MM.1S (cell line): ENCODE measurements at regions not wholly inside any gene's neighbourhood (a gene's known extent, or its start where the extent isn't known, plus 50 kb on each side); places are given as distances from the start of the nearest gene placed in this dataset.
"Not testable (repeated sequence)": the region's sequence is repeated elsewhere in the genome, so short reads cannot be mapped to it uniquely, and the experiment has no call there.

Experiments used
- DNase-seq: peaks from one replicate; pipeline ENCODE4 v3.0.0-alpha.2; 2015
- H2AFZ ChIP-seq: fragments of 300-600 bp; sonication (generic); 2 replicates; pipeline ENCODE4 v1.6.0; 2016; ENCODE audit warnings: antibody characterized with exemption, low read length
- H3F3A ChIP-seq: fragments of 300-600 bp; sonication (generic); 2 replicates; pipeline ENCODE4 v1.6.1; 2016; ENCODE audit warnings: mild to moderate bottlenecking, antibody characterized with exemption, low read length, moderate library complexity, mixed read lengths; ENCODE audit not compliant: insufficient read depth
- H3K27ac ChIP-seq: fragments of 300-600 bp; sonication (generic); 2 replicates; pipeline ENCODE4 v1.5.1; 2016; ENCODE audit warnings: mild to moderate bottlenecking, low read length
- H3K27me3 ChIP-seq: fragments of 300-600 bp; sonication (generic); replicated peaks from 2 replicates; pipeline ENCODE4 v1.6.0; 2016; ENCODE audit warnings: low read length; ENCODE audit not compliant: insufficient read depth
- H3K36me3 ChIP-seq: fragments of 300-600 bp; sonication (generic); replicated peaks from 2 replicates; pipeline ENCODE4 v1.6.1; 2016; ENCODE audit warnings: mild to moderate bottlenecking, low read length, mixed read lengths; ENCODE audit not compliant: insufficient read depth
- H3K4me1 ChIP-seq: fragments of 300-600 bp; sonication (generic); 2 replicates; pipeline ENCODE4 v1.6.1; 2016; ENCODE audit warnings: low read length, mixed read lengths
- H3K4me2 ChIP-seq: fragments of 300-600 bp; sonication (generic); 2 replicates; pipeline ENCODE4 v1.6.0; 2016; ENCODE audit warnings: low read depth, low read length
- H3K4me3 ChIP-seq: fragments of 300-600 bp; sonication (generic); 2 replicates; pipeline ENCODE4 v1.5.1; 2016; ENCODE audit warnings: low read length, mixed read lengths
- H3K79me2 ChIP-seq: fragments of 300-600 bp; sonication (generic); 2 replicates; pipeline ENCODE4 v1.6.1; 2016; ENCODE audit warnings: mixed run types, low read length, mixed read lengths
- H3K9ac ChIP-seq: fragments of 300-600 bp; sonication (generic); 2 replicates; pipeline ENCODE4 v1.6.1; 2016; ENCODE audit warnings: low read length, mixed read lengths
- H3K9me2 ChIP-seq: fragments of 300-600 bp; sonication (generic); replicated peaks from 2 replicates; pipeline ENCODE4 v1.6.1; 2016; ENCODE audit warnings: mild to moderate bottlenecking, low read length, mixed read lengths; ENCODE audit not compliant: insufficient read depth
- H3K9me3 ChIP-seq: fragments of 300-600 bp; sonication (generic); replicated peaks from 2 replicates; pipeline ENCODE4 v1.6.1; 2016; ENCODE audit warnings: mild to moderate bottlenecking, low read length, mixed read lengths; ENCODE audit not compliant: insufficient read depth
- H4K20me1 ChIP-seq: fragments of 300-600 bp; sonication (generic); 2 replicates; pipeline ENCODE4 v1.6.1; 2016; ENCODE audit warnings: mild to moderate bottlenecking, low read length, moderate library complexity, mixed read lengths; ENCODE audit not compliant: insufficient read depth

DNA sequence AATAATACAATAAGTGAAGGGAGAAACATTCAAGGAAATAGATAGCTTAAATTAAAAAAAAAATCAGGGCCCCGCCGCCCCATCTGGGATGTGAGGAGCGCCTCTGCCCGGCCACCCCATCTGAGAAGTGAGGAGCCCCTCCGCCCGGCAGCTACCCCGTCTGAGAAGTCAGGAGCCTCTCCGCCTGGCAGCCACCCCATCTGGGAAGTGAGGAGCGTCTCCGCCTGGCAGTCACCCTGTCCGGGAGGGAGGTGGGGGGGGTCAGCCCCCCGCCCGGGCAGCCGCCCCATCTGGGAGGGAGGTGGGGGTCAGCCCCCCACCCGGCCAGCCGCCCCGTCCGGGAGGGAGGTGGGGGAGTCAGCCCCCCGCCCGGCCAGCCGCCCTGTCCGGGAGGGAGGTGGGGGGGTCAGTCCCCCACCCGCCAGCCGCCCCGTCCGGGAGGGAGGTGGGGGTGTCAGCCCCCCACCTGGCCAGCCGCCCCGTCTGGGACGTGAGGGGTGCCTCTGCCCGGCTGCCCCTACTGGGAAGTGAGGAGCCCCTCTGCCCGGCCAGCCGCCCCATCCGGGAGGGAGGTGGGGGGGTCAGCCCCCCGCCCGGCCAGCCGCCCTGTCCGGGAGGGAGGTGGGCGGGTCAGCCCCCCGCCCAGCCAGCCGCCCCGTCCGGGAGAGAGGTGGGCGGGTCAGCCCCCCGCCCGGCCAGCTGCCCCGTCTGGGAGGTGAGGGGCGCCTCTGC is 3019.4 kb upstream of the TEKT4 start:
- not testable (repeated sequence) for H2AFZ ChIP-seq, H4K20me1 ChIP-seq, H3K9ac ChIP-seq, H3K79me2 ChIP-seq, H3K4me1 ChIP-seq, H3K4me3 ChIP-seq, H3K9me2 ChIP-seq, H3K27ac ChIP-seq, H3K4me2 ChIP-seq, H3K9me3 ChIP-seq, H3K36me3 ChIP-seq, H3K27me3 ChIP-seq, H3F3A ChIP-seq, DNase-seq

DNA sequence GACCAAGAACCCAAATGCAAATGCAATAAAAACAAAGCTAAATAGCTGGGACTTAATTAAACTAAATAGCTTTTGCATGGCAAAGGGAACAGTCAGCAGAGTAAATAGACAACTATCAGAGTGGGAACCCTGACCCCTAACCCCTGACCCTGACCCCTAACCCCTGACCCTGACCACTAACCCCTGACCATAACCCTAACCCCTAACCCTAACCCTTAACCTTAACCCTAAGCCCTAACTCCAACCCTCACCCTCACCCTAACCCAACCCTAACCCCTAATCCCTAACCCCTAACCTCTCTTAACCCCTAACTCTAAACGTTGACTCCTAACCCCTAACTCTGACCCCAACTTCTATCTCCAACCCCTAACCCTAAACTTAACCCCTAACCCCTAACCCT is 3014.3 kb upstream of the TEKT4 start:
- H2AFZ ChIP-seq, H3K4me3 ChIP-seq, H3K9me2 ChIP-seq, DNase-seq, H3K79me2 ChIP-seq, H3K27me3 ChIP-seq, H3K9me3 ChIP-seq, H3K36me3 ChIP-seq, H3K4me2 ChIP-seq, H4K20me1 ChIP-seq, H3F3A ChIP-seq, H3K4me1 ChIP-seq, H3K27ac ChIP-seq, H3K9ac ChIP-seq: not testable (repeated sequence)

DNA sequence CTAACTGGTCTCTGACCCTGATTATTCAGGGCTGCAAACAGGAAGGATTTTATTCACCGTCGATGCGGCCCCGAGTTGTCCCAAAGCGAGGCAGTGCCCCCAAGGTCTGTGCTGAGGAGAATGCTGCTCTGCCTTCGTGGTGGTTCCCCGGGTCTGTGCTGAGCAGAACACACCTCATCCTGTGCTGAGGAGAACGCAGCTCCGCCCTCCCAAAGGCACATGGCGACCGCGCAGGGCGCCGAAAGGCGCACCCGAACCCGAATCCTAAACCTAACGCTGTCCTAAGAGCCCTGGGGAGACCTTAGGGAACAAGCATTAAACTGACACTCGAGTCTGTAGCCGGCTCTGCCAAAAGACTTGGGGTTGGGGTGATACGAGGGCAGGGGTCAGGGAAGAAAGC is 3013.5 kb upstream of the TEKT4 start:
- not testable (repeated sequence) for H3K4me2 ChIP-seq, H3K9ac ChIP-seq, H3K9me3 ChIP-seq, H2AFZ ChIP-seq, H3K79me2 ChIP-seq, H3K27me3 ChIP-seq, H3F3A ChIP-seq, H3K4me3 ChIP-seq, DNase-seq, H3K27ac ChIP-seq, H4K20me1 ChIP-seq, H3K4me1 ChIP-seq, H3K36me3 ChIP-seq, H3K9me2 ChIP-seq

DNA sequence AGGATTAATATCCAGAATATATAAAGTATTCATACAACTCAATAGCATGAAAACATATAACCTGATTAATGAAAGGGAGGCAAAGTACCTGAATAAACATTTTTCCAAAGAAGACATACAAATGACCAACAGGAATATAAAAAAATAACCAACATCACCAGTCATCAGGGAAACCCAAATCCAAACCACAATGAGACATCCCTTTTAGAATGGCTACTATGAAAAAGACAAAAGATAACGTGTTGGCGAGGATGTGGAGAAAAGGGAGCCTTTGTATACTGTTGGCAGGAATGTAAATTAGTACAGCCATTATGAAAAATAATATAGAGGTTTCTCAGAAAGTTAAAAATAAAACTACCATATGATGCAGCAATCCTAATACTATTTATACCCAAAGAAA is 2999.5 kb upstream of the TEKT4 start:
- H4K20me1 ChIP-seq, H3K9me3 ChIP-seq, H3K4me3 ChIP-seq, H3K4me1 ChIP-seq, H3K27ac ChIP-seq, H3K36me3 ChIP-seq, H3F3A ChIP-seq, DNase-seq, H3K27me3 ChIP-seq, H2AFZ ChIP-seq, H3K79me2 ChIP-seq, H3K9ac ChIP-seq, H3K4me2 ChIP-seq, H3K9me2 ChIP-seq: not testable (repeated sequence)

DNA sequence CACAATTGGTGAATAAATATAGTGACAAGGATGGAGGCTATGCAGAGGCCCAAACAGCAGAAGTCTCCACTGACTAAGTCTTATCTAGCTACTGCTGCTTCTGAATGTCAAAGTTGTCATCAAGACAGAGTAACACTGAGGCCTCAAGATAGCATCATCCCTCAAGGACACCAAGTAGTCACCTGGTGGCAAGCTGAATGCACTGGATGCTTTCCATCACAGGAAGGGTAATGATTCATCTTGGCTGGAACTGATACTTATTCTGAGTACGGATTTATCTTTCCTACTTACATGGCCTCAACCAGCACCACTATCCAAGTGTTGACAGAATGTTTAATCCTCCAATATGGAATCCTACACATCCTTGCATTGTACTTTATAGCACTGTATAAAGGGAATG is 2997.8 kb upstream of the TEKT4 start:
- not testable (repeated sequence) for H3K27ac ChIP-seq, H3K9me3 ChIP-seq, H4K20me1 ChIP-seq, H3K9me2 ChIP-seq, DNase-seq, H3K36me3 ChIP-seq, H3K4me1 ChIP-seq, H3F3A ChIP-seq, H3K9ac ChIP-seq, H3K4me2 ChIP-seq, H2AFZ ChIP-seq, H3K27me3 ChIP-seq, H3K79me2 ChIP-seq, H3K4me3 ChIP-seq

DNA sequence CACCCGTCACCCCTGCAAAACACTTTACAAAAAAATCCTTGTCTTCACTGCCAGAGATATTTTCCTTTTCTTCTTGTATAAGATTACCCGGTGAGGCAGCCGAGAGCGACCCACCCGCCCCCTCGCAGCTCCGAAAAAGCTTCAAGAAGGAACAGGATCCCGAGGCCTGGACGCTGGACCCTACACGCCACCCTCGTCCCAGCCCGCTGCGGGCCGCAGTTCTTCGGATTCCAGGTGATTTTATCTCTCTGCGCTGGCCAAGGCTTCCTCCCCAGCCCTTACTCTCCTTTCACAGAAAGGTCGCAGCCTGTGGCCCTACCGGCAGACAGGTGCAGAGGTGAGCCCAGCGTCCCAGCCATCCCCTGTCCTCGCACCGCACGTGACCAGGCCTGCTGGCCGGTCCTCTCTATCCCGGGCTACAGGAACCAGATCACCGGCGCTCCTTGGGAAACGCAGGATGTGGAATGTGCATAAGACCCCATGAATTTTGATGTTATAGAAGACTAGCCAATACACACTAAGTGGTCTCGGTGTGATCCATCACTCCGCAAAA is 2993.5 kb upstream of the TEKT4 start:
- not testable (repeated sequence) for H3F3A ChIP-seq, H3K4me2 ChIP-seq, H3K4me3 ChIP-seq, H3K27ac ChIP-seq, H3K27me3 ChIP-seq, H3K4me1 ChIP-seq, H3K9me3 ChIP-seq, H3K79me2 ChIP-seq, H3K9me2 ChIP-seq, H3K36me3 ChIP-seq, H4K20me1 ChIP-seq, H3K9ac ChIP-seq, H2AFZ ChIP-seq, DNase-seq
